CD4-positive, alpha-beta T cell treated with Interleukin-17A for 4 hours (primary cell): ENCODE measurements at regions not wholly inside any gene's neighbourhood (a gene's known extent, or its start where the extent isn't known, plus 50 kb on each side); places are given as distances from the start of the nearest gene placed in this dataset.
A peak's percentile ranks its signal among the peaks of the same experiment; 100 is the strongest.
"Not testable (repeated sequence)": the region's sequence is repeated elsewhere in the genome, so short reads cannot be mapped to it uniquely, and the experiment has no call there.

Experiments
- DNase-seq: peaks from one replicate; pipeline ENCODE4 v3.0.0-alpha.2; 2020; ENCODE audit warnings: mixed read lengths

DNA sequence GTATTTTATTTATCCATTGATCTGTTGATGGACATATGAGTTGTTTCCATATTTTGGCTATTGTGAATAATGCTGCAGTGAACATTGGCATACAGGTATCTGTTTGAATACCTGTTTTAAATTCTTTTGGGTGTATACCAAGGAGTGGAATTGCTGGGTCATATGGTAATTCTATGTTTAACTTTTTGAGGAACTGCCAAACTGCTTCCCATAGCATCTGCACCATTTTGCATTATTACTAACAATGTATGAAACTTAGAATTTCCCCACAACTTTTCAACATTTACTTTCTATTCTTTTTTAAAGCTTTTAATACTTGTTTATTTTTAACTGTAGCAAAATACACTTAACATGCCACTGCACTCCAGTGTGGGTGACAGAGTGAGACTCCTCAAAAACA is 57.0 kb upstream of the MSN start:
- DNase-seq, result no peak

DNA sequence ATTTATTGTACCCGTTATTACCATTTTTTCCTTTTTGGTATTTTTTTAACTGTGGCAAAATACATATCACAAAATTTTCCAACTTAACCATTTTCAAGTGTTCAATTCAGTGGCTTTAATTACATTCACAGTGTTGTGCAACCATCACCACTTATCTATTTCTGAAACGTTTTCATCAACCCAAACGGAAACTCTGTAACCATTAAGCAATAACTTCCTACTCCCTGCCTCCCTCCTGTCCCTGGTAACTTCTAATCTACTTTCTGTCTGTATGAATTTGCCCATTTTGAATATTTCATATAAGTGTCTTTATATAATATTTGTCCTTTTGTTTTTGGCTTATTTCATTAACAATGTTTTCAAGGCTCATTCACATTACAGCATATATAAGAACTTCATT is 57.4 kb upstream of the MSN start:
- DNase-seq, result no peak

DNA sequence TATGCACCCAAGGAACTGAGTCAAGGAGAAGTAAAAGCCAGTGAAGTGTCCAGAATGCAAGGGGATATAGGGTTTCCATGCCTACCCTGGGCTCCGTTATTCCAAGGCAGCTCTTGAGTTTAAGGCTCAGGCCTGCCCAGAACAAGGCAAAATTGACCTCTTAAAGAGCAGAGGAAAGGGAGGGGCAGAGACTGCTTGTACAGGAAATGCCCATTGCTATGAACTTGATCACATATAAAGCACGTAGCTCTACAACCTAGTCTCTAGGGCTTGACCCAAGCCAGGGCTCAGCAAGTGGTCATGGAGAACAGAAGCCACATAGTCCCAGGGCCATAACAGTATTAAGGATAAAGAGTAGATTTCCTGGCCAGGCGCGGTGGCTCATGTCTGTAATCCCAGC is 58.2 kb upstream of the MSN start:
- DNase-seq, result no peak

DNA sequence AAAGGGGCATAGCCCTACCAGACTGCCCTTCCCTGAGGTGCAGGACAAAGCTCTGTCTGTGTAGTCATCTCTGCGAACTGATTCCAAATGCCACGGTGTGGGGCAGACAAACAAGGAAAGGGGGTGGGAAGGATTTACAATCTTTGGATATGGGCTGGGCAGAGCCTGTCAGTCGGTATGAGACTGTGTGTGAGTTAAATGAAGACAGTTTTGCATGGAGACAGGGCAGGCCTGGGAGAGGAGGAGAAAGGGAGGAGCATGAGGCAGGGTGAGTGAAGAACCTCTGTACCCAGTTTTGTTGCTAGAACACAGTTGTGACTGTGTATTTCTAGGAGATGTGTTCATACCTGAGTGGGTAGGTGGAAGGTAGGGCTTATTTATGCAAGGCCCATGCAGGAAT is 59.4 kb upstream of the MSN start:
- DNase-seq, result no peak

DNA sequence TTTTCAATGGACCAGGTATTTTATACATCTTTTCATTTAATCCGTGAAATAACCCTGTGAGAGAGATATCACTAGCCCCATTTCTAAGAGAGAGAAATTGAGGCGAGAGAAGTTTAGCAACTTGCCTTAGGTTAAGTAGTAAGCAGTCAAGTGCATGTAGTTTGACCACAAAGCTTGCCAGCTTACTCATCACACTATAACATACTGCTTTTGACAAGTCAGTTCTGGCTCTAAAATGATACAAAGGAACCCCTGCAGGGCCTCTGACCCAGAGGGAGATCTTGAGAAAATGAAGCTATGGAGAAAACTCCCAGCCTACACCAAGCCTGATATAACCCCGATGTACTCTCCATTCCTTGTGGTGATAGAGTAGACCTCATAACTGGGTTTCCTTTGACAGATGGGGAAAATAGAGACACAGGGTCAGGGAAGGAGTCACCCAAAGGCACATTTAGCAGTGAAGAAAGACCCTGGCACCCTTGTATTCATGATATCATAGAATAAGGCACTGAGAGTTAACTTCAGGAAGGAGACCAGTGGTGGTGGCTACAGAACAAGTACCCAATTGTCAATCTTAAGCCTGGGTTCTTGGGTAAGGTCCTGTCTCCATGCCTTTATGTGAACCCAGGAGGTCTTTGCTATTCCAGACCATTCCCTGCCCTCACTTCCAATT is 60.2 kb upstream of the MSN start:
- DNase-seq, result peak; percentile 24

DNA sequence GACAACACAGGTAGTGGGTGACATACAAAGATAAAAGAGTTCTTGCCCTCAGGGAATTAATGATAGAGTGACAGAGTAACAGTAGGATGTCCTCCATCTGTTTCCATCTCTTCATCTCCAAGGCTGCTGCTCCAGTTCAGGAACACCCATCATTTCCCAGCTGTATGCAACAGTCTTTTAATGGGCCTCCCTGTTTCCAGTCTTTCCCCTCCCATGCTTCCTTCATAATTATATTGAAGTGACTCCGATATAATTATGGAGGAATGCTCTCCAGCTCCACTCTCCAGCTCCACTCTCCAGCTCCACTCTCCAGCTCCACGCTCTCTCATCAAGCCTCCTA is 65.3 kb upstream of the MSN start:
- DNase-seq, result no peak

DNA sequence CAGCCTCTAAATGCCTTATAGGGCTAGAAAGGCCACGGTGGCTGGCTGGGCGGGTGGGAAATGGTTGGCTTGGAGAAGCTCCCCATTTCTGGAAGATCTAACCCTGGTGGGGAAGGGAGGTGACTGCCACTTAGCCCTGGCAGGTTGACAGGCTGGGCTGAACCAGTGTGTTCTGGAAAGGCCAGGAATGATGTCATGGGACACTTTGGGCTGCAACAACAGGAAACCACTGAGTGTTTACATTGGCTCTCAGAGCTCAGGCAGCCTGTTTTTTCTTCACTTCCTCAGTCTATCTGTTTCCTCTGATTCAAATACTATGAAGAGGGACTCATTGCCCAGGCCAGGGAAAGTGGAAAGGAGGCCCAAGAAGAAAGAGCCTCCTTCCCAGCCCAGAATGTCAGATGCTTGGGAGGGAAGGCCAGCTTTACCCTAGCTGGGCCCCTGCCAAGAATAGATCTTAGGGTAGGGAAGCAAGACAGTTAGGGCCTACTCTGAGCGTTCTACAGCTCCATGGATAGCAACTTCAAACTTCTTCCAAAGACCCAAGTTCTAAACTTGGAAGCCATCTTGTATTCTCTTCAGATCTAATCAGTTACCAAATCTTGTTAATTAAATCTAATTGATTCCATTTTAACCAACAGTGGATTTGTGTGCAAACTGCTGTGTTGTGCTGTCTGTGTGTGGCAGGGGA is 65.8 kb upstream of the MSN start:
- peak; percentile 70 for DNase-seq

DNA sequence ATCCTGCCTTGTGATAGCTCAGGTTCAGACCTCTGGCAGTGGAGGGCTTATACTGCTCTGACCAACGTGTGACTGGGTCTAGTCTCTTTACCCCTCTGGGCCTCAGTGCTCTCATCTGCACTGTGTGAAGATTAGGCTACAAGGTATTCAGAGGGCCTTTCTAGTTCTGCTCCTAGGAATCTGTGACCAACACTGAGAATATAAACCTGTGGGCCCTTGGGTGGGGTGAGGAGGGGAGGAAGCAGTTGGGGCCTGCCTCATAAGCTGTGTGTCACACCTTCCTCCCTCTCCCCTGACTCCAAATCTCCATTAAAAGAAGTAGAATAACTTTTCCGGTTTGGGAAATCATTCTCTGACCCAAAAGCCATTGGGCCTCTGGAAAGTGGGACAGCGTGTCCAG is 66.3 kb upstream of the MSN start:
- DNase-seq, result peak; percentile 42

DNA sequence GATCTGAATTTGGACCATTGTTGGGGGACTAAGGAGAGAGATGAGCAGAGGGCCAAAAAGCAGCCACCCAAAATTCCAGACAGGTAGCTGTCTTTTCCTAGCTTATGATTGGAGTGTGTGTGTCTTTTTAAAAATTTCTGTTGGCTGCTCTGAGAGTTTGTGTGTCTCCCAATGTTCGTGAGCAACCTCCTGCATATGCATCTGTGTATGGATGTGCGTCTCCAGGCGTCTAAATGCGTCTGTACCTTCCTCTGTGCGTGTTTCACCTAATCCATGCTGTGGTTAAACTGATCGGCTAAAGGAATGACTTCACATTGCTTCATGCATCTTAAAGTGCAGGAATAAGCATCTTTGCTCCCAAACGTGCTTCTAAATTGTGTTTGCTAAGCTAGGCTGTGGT is 65.5 kb upstream of the LAS1L start:
- no peak for DNase-seq

DNA sequence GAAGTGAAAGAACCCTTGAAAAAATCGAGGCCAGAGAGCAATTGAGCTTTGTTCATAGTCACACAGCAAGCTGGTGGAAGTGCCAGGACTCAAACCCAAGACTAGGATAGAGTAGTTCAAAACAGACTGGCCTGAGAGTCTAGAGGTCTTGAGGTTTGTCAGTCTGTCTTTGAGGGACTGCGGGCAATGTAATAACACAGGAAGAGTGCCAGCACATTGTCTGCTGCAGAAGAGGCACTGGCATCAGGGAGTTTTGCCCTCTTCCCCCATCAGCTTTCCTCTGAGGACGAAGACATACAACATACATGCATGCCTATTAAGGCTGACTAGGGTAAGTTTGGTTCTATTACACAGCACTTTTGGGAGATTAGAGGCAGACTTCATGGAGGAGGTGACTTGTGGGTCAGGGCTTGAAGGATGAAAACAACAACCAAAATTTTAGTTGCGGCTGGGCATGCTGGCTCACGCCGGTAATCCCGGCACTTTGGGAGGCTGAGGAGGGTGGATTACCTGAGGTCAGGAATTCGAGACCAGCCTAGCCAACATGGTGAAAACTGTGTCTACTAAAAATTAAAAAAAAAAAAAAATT is 64.1 kb upstream of the LAS1L start:
- DNase-seq, result peak; percentile 46

DNA sequence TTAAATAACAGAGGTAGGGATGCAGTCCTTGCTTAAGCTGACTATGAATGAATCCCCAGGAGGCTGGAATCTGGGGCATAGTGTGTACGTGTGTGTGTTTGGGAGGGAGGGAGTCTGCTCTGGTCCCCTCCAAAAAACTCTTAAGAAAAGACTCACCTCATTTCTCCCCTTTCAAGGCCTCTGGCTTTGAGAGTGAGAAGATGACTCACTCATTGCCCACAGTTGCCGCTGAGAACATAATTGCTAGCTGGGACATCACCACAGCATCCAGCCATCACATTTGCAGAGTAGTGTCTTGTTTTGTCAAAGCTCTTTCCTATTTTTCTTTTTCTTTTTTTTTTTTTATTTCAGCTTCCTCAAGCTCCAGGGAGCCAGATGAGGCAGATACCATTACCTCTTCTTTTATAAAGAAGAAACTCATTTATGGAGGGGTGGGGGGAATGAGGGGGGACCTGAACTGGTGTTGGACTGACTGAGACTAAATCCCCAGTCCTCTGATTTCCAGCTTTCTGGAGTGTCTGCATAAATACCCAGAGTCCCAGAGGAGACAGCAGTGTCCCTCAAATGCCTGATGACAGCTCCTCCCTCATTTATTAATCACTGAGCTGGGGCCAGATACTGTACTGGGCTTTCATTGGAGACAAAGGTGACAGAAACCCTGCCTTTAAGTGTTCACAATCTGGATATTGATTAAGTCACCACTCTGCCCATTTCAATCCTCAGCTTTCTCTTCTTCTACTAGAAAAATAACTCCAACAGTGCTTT is 61.9 kb upstream of the LAS1L start:
- peak; percentile 68 for DNase-seq

DNA sequence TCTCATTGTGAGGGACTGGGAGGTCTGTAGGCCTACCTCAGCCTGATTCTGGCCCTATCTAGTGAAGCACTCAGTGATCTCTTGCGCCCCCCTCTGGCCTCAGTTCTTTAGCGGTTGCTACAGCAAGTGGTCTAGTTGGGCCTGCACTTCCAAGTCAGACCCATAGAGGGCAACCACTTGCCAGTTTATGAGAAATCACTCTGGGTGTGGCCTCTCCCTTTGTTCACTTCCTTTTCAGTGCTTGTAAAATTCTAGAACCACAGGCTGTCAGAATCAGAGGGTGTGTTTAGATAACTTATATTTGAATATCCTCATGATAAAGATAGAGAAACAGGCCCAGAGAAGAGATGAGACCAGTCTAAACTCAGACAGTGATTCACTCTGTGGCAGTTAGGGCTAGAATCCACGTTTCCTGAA is 60.9 kb upstream of the LAS1L start:
- peak; percentile 97 for DNase-seq

DNA sequence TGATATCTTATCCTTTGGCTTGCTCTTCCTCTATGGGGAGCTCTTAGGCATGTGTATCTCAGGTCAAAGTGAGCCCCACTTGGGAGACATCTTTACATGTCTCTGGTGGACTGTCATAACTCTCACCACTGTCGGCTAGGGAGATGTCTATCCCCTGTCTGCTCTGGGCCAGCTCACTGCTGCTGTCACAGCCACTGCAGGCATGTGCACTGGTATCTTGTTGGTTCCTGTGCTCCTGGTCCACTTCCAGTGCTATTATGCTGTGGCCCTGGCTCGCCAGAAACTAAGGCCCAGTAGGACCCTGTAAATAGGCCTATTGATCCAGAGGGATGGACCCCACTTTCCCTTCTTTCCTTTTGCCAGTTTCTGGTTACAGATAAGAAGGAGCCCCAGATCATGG is 56.6 kb upstream of the LAS1L start:
- no peak for DNase-seq

DNA sequence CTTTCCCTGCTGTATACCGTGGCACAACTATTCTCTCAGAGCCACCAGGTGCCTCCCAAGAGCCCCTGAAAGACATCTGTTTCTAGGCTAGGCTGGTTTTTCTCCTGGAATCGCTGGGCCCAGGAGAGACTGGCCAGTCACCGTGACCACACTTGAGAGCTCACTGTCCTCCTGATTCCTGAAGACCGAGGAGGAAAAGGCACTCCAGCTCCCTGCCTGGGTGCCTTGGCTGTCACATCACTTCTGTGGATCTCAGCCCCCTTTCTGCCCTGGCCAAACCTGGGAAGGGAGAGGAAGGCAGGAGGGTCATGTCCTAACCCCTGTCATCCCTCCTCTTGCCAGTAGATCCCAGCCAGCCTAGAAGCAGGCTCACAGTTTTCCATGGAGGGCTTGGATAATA is 54.7 kb upstream of the LAS1L start:
- no peak for DNase-seq

DNA sequence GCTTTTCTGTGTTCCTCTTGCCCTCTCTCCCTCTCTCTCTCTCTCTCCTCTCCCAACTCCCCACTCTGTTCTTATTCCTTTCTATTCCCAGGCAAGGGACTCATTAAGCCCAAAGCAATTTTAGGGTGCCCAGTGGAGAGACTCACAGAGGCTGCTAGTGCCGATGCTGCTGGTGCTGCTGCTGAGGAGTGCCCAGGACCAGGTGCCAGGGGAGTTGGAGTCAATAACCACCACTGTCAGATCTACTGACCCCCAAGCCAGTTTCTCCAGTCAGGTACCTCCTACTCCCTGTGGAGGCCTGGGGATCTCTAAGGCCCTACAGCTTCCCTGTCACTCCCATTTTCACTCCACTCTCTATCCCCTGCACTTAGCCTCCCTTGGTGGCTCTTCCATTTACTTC is 54.2 kb upstream of the LAS1L start:
- DNase-seq, result no peak

DNA sequence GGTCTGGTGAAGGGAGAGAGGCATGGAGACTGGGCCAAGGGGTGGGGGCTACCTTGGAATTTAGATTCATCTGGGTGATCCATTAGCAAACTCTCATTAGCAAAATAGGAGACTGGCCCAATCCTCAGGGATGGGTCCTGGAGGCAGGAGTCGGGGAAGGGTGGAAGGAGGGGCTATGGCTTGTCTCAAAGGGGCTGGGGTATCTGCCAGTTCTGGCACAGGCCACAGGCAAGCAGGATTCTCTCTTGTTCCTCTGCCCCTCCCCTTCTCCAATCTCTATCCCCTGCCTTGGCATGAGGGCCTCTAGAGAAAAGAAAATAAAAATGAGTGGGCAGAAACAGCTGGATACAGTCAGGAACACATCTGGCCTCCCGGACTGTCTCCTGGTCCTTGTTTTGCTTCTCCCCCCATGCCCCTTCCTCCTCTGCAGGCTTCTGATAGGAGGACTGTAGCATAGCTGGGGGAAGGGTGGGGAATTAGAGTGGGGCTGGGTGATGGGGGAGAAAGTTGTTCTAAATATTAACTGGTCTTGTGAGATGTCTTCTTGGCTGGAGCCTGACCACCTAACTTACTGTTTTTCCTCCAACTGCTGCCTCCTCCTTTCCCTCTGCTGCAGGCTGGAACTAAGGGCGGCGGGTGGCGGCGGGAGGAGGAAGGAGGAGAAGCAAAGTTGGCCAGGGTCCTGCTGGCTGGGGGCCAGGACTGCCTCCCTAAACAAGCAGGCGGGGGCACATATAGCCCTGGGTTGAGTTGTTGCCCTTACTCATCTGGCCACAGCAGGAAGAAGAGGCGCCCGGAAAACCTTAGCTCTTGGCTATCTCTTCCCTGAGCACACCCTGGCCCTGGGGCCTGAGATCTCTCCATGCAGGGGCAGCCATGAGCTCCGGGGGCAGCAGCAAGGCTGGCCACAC is 53.3 kb upstream of the LAS1L start:
- no peak for DNase-seq

DNA sequence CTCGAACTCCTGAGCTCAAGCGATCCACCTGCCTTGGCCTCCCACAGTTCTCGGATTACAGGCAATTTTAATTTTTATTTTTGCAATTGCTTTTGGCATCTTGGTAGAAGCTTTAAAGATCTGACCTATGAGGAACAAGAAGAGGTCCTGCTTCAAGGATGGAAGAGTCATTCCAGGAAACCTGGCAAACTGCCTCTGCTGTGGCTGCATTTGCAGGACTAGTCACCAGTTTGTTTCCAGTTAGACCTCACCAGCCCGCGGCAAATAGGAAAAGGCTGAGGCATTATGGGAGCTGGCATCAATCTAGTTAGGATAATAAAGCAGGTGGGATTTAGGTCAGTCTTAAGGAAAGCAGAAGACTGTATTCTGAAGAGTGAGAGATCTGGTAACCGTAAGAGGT is 51.9 kb upstream of the LAS1L start:
- DNase-seq, result no peak

DNA sequence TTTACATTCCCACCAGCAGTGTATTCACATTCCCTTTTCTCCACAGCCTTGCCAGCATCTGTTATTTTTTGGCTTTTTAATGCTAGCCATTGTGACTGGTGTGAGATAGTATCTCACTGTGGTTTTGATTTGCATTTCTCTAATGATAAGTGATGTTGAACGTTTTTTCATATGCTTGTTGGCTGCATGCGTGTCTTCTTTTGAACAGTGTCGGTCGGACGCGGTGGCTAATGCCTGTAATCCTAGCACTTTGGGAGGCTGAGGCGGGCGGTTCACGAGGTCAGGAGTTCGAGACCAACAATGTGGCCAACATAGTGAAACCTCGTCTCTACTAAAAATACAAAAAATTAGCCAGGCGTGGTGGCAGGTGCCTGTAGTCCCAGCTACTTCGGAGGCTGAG is 50.6 kb upstream of the LAS1L start:
- not testable (repeated sequence) for DNase-seq
